Central memory CD8-positive, alpha-beta T cell (primary cell): ENCODE measurements at regions not wholly inside any gene's neighbourhood (a gene's known extent, or its start where the extent isn't known, plus 50 kb on each side); places are given as distances from the start of the nearest gene placed in this dataset.

Experiments used
- ATAC-seq: fragments of 150-1000 bp; cut with Tn5 transposase; replicated peaks from 2 replicates; pipeline ENCODE4 v1.10.0; 2022; ENCODE audit warnings: mild to moderate bottlenecking, moderate FRiP score, moderate number of reproducible peaks; ENCODE audit not compliant: poor library complexity, severe bottlenecking; ENCODE audit errors: extremely low read depth
- DNase-seq, 2 donors: peaks; one replicate each; pipeline ENCODE4 v3.0.0; 2021; ENCODE audit warnings: low spot score in 2 of 2
- H3K27ac Mint-ChIP-seq: one replicate; pipeline ENCODE4 v1.8.0; 2022; ENCODE audit warnings: low read depth, mild to moderate bottlenecking, moderate library complexity, mixed read lengths
- H3K27me3 Mint-ChIP-seq: one replicate; pipeline ENCODE4 v1.8.0; 2022; ENCODE audit warnings: mixed read lengths
- H3K36me3 Mint-ChIP-seq: one replicate; pipeline ENCODE4 v1.8.0; 2022; ENCODE audit warnings: mild to moderate bottlenecking, moderate library complexity, mixed read lengths; ENCODE audit not compliant: insufficient read depth
- H3K4me1 Mint-ChIP-seq: one replicate; pipeline ENCODE4 v1.8.0; 2022; ENCODE audit warnings: mixed read lengths
- H3K4me3 Mint-ChIP-seq: one replicate; pipeline ENCODE4 v1.8.0; 2022; ENCODE audit warnings: mild to moderate bottlenecking, moderate library complexity, mixed read lengths
- H3K9me3 Mint-ChIP-seq: one replicate; pipeline ENCODE4 v1.8.0; 2022; ENCODE audit warnings: mixed read lengths

GRCh38 chr3:76044601-76045600, 259.6 kb upstream of the ZNF717 start:
- peaks cover 5% of the 10 kb centered on the region for H3K9me3 Mint-ChIP-seq
- no peaks in the 10 kb centered on the region for H3K4me1 Mint-ChIP-seq
- no peaks in the 10 kb centered on the region for H3K36me3 Mint-ChIP-seq
- no peak for ATAC-seq
- no peak overlapping the region for H3K4me3 Mint-ChIP-seq
- H3K27ac Mint-ChIP-seq: no peak overlapping the region
- H3K27me3 Mint-ChIP-seq: no peaks in the 10 kb centered on the region
- no peak for DNase-seq

GRCh38 chr3:76047368-76047767, 262.0 kb upstream of the ZNF717 start:
- Mint-ChIP-seq H3K4me3 (no peak overlapping the region), H3K36me3 (no peaks in the 10 kb centered on the region), H3K9me3 (no peaks in the 10 kb centered on the region), H3K4me1 (no peaks in the 10 kb centered on the region), H3K27ac (no peak overlapping the region), H3K27me3 (no peaks in the 10 kb centered on the region)
- DNase-seq (no peak), ATAC-seq (no peak)

GRCh38 chr3:76049776-76050175, 264.4 kb upstream of the ZNF717 start:
- Mint-ChIP-seq H3K36me3 (no peaks in the 10 kb centered on the region), H3K27ac (no peak overlapping the region)

GRCh38 chr3:76051145-76051544, 265.8 kb upstream of the ZNF717 start:
- Mint-ChIP-seq H3K27me3 (no peaks in the 10 kb centered on the region), H3K4me3 (no peak overlapping the region), H3K4me1 (no peaks in the 10 kb centered on the region), H3K36me3 (no peaks in the 10 kb centered on the region), H3K27ac (no peak overlapping the region), H3K9me3 (no peaks in the 10 kb centered on the region)
- ATAC-seq (no peak), DNase-seq (no peak)

More at GRCh38 chr3:76049776-76050175, 264.4 kb upstream of the ZNF717 start:
- Mint-ChIP-seq H3K9me3 (no peaks in the 10 kb centered on the region), H3K4me1 (no peaks in the 10 kb centered on the region), H3K27me3 (no peaks in the 10 kb centered on the region), H3K4me3 (no peak overlapping the region)
- ATAC-seq (no peak), DNase-seq (no peak)

- Mint-ChIP-seq H3K4me1 (no peaks in the 10 kb centered on the region), H3K27me3 (no peaks in the 10 kb centered on the region), H3K27ac (no peak overlapping the region), H3K4me3 (no peak overlapping the region), H3K36me3 (no peaks in the 10 kb centered on the region), H3K9me3 (peaks cover 8% of the 10 kb centered on the region)
- no peak for DNase-seq
- no peak for ATAC-seq
Measured at GRCh38 chr3:76054404-76054803, 269.1 kb upstream of the ZNF717 start.

GRCh38 chr3:76061654-76062053, 276.3 kb upstream of the ZNF717 start:
- no peak overlapping the region for H3K4me3 Mint-ChIP-seq
- no peaks in the 10 kb centered on the region for H3K27me3 Mint-ChIP-seq
- H3K9me3 Mint-ChIP-seq: peaks cover 8% of the 10 kb centered on the region
- ATAC-seq: no peak
- no peak overlapping the region for H3K27ac Mint-ChIP-seq
- no peaks in the 10 kb centered on the region for H3K4me1 Mint-ChIP-seq
- H3K36me3 Mint-ChIP-seq: peaks cover 2% of the 10 kb centered on the region
- no peak for DNase-seq

GRCh38 chr3:76063019-76063418, 277.7 kb upstream of the ZNF717 start:
- Mint-ChIP-seq H3K36me3 (peaks cover 2% of the 10 kb centered on the region), H3K27ac (no peak overlapping the region), H3K9me3 (no peaks in the 10 kb centered on the region), H3K4me3 (no peak overlapping the region), H3K4me1 (no peaks in the 10 kb centered on the region), H3K27me3 (no peaks in the 10 kb centered on the region)
- DNase-seq: no peak
- no peak for ATAC-seq

- no peak for DNase-seq
- H3K27me3 Mint-ChIP-seq: no peaks in the 10 kb centered on the region
- no peaks in the 10 kb centered on the region for H3K4me1 Mint-ChIP-seq
- no peak for ATAC-seq
- H3K36me3 Mint-ChIP-seq: peaks cover 2% of the 10 kb centered on the region
- H3K27ac Mint-ChIP-seq: no peak overlapping the region
- no peak overlapping the region for H3K4me3 Mint-ChIP-seq
- H3K9me3 Mint-ChIP-seq: no peaks in the 10 kb centered on the region
Measured at GRCh38 chr3:76063811-76064210, 278.5 kb upstream of the ZNF717 start.

- no peak overlapping the region for H3K4me3 Mint-ChIP-seq
- H3K27ac Mint-ChIP-seq: no peak overlapping the region
- no peaks in the 10 kb centered on the region for H3K9me3 Mint-ChIP-seq
- no peak for ATAC-seq
- DNase-seq: no peak
- no peaks in the 10 kb centered on the region for H3K27me3 Mint-ChIP-seq
- peaks cover 2% of the 10 kb centered on the region for H3K36me3 Mint-ChIP-seq
- H3K4me1 Mint-ChIP-seq: no peaks in the 10 kb centered on the region
Measured at GRCh38 chr3:76065964-76066363, 280.6 kb upstream of the ZNF717 start.

- no peak for DNase-seq
Measured at GRCh38 chr3:76078101-76078500, 292.8 kb upstream of the ZNF717 start.

GRCh38 chr3:76083992-76084391, 298.6 kb upstream of the ZNF717 start:
- peaks cover 41% of the 10 kb centered on the region for H3K9me3 Mint-ChIP-seq
- no peaks in the 10 kb centered on the region for H3K4me1 Mint-ChIP-seq
- H3K4me3 Mint-ChIP-seq: no peak overlapping the region
- no peak for ATAC-seq
- no peak overlapping the region for H3K27ac Mint-ChIP-seq
- peaks cover 2% of the 10 kb centered on the region for H3K36me3 Mint-ChIP-seq
- no peak for DNase-seq
- no peaks in the 10 kb centered on the region for H3K27me3 Mint-ChIP-seq

More at GRCh38 chr3:76078101-76078500, 292.8 kb upstream of the ZNF717 start:
- H3K4me3 Mint-ChIP-seq: no peak overlapping the region
- H3K9me3 Mint-ChIP-seq: peaks cover 12% of the 10 kb centered on the region
- H3K4me1 Mint-ChIP-seq: no peaks in the 10 kb centered on the region
- H3K27me3 Mint-ChIP-seq: no peaks in the 10 kb centered on the region
- H3K27ac Mint-ChIP-seq: no peak overlapping the region
- H3K36me3 Mint-ChIP-seq: no peaks in the 10 kb centered on the region
- ATAC-seq: no peak

- no peaks in the 10 kb centered on the region for H3K36me3 Mint-ChIP-seq
- DNase-seq: no peak
- H3K27me3 Mint-ChIP-seq: no peaks in the 10 kb centered on the region
- no peak for ATAC-seq
- no peak overlapping the region for H3K27ac Mint-ChIP-seq
- H3K4me3 Mint-ChIP-seq: no peak overlapping the region
- H3K9me3 Mint-ChIP-seq: peaks cover 8% of the 10 kb centered on the region
- H3K4me1 Mint-ChIP-seq: no peaks in the 10 kb centered on the region
Measured at GRCh38 chr3:76096036-76096435, 310.7 kb upstream of the ZNF717 start.

- DNase-seq: no peak
Measured at GRCh38 chr3:76096836-76097588, 311.7 kb upstream of the ZNF717 start.

More at GRCh38 chr3:76096836-76097588, 311.7 kb upstream of the ZNF717 start:
- Mint-ChIP-seq H3K4me3 (no peak overlapping the region), H3K27ac (no peak overlapping the region), H3K27me3 (no peaks in the 10 kb centered on the region), H3K36me3 (no peaks in the 10 kb centered on the region), H3K9me3 (peaks cover 6% of the 10 kb centered on the region), H3K4me1 (no peaks in the 10 kb centered on the region)
- no peak for ATAC-seq
